ENCODE measurements at regions not wholly inside any gene's neighbourhood (a gene's known extent, or its start where the extent isn't known, plus 50 kb on each side); places are given as distances from the start of the nearest gene placed in this dataset.
A peak's percentile ranks its signal among the peaks of the same experiment; 100 is the strongest.
"Not testable (repeated sequence)": the region's sequence is repeated elsewhere in the genome, so short reads cannot be mapped to it uniquely, and the experiment has no call there.

DNA sequence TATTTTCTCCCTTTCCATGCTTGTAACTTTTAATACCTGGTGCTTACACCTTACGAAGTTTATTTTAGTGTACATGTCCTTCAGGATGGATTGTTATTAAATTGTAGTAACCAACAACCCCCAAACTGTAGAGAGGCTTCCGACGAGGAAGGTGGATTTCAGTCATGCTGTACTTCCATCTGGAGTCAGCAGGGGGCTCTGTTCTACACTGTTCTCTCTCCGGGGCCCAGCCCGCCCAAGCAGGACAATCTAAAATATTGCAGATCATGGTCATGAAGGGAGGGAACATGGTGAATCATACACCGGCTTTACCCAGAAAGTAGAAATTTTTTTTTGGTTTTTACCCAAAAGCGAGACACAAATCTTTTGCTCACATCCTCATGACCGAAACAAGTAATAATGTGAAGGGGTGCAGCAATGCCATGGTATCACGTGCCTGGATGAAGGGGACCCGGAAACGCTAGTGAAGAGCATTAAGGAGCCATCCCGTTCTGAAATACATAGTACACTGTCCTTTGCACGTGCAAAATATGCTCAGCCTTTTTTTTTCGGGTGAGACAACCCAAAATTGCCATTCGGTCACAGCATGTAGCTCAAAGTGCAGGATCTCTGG lies 884.8 kb downstream of the EPHA4 start:
- peak; percentile 24 to 29 for DNase-seq (ENCODE audit: low read depth in 2 of 2)

DNA sequence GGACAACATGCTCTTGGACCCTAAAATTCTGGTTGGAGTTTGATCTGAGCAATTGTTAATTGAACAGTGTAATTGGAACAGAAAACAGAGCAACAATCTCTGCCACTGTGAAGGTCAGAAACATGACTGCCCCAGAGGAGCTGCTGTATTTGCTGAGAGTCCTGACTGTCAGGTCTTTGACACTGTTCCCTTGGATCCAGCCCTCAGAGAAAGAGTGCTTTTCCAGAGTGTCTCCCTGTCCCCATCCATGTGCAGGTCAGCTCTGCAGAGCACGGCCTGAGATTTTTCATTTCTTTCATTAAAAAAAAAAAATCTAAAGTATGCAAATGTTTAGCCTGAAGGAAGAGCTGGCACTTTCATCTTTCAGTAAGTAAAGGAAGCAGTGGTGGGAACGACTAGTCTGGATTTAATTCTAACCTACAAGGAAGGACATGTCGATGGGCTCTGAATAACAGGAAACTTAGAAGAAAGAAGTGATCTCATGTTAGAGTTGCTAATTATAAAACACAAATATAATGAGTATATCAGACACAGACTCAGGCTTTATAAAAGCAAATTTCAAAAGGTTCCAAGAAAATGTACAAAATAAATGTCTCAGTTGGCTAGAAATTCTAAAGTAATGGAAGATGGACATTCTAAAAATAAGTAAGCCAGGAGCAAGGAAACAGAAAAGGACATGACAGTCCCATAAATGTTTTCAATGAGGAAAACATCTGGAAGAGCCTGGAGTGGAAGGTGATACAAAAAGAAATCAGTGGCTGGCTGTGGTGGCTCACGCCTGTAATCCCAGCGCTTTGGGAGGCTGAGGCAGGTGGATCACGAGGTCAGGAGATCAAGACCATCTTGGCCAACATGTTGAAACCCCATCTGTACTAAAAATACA lies 876.5 kb downstream of the EPHA4 start:
- no peak for DNase-seq (ENCODE audit: low read depth in 2 of 2)

GRCh38 chr2:220696280-220696669 lies 875.8 kb downstream of the EPHA4 start:
- DNase-seq (ENCODE audit: low read depth in 2 of 2), result no peak

GRCh38 chr2:220697011-220697410 lies 875.1 kb downstream of the EPHA4 start:
- DNase-seq (ENCODE audit: low read depth in 2 of 2), result no peak

GRCh38 chr2:220701115-220701514 lies 871.0 kb downstream of the EPHA4 start:
- no peak for DNase-seq (ENCODE audit: low read depth in 2 of 2)

GRCh38 chr2:220703279-220703678 lies 868.8 kb downstream of the EPHA4 start:
- no peak for DNase-seq (ENCODE audit: low read depth in 2 of 2)

- DNase-seq (ENCODE audit: low read depth in 2 of 2), result no peak
Observed at GRCh38 chr2:220704081-220704480, 868.0 kb downstream of the EPHA4 start.

- no peak for DNase-seq (ENCODE audit: low read depth in 2 of 2)
Observed at GRCh38 chr2:220704810-220705209, 867.3 kb downstream of the EPHA4 start.

GRCh38 chr2:220705678-220706077 lies 866.4 kb downstream of the EPHA4 start:
- no peak for DNase-seq (ENCODE audit: low read depth in 2 of 2)

DNA sequence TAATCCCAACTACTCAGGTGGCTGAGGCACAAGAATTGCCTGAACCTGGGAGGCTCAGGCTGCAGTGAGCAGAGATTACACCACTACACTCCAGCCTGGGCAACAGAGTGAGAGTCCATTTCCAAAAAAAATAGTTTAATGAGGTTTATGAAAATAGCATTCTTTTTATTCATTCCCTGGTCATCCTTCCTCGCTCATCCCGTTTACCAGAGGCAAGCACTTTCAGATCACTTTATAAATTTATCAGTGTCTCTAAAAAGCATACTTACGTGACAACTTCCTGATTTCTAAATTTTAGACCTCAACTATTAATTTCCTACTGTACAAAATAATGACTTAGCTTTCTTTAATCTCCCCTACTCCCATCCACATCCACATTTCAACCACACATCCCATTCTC lies 864.8 kb downstream of the EPHA4 start:
- DNase-seq (ENCODE audit: low read depth in 2 of 2), result no peak

DNA sequence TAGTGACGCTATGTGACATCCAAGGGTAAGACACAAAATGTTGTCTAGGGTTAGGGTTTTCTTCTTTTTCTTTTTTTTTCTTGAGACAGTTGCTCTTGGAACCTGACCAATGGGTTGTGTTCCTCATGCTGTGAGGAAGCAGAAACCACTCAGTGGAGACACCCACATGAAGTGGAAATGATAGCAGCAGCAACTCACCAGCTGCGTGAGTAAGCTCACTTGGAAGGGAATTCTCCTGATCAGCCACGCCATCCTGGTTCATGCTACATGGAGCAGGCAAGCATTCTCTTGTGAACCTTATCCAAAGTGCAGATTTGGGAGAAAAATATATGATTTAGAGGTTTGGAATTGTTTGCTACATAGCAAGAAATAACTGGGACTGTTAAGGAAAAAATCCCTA lies 863.7 kb downstream of the EPHA4 start:
- no peak for DNase-seq (ENCODE audit: low read depth in 2 of 2)

- no peak for DNase-seq (ENCODE audit: low read depth in 2 of 2)
Observed at GRCh38 chr2:220717283-220717682, 854.8 kb downstream of the EPHA4 start.

- DNase-seq (ENCODE audit: low read depth in 2 of 2), result no peak
Observed at GRCh38 chr2:220736778-220737177, 835.3 kb downstream of the EPHA4 start.

DNA sequence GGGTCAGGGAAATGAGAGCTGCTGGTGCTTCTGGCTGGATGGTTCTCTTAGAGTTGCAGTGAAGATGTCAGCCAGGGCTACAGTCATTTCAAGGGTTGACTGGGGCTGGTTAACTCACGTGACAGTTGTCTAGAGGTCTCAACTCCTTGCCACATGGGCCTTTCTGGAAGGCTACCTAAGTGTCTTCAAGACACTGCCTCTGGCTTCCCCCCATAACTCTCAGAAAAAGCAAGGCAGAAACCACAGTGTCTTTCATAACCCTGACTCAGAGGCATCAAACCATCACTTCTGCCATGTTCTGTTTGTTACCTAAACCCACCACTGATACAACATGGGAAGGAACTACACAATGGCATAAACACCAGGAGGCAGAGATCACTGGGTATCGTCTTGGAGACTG lies 828.9 kb downstream of the EPHA4 start:
- DNase-seq (ENCODE audit: low read depth in 2 of 2), result no peak

- DNase-seq (ENCODE audit: low read depth in 2 of 2), result no peak
Observed at GRCh38 chr2:220744861-220745260, 827.2 kb downstream of the EPHA4 start.

- DNase-seq (ENCODE audit: low read depth in 2 of 2), result no peak
Observed at GRCh38 chr2:220745682-220746081, 826.4 kb downstream of the EPHA4 start.

DNA sequence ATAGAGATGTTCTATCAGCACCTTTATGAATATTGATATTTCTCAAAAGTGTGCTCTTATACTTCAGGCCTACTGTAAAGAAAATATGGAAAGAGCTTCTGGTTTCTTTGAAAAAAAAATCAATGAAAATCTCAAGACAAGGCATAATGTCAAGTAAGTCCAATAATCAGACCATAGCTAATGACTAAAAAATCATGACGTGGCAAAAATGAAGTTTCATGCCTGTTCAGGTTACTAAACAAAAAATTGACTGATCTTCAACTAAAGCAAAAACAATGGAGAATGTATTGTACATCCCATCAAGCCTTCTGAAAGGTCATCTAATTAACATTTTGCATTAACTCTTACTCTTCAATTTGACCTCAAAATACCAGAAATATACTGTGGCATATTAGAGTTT lies 824.4 kb downstream of the EPHA4 start:
- DNase-seq (ENCODE audit: low read depth in 2 of 2), result no peak

DNA sequence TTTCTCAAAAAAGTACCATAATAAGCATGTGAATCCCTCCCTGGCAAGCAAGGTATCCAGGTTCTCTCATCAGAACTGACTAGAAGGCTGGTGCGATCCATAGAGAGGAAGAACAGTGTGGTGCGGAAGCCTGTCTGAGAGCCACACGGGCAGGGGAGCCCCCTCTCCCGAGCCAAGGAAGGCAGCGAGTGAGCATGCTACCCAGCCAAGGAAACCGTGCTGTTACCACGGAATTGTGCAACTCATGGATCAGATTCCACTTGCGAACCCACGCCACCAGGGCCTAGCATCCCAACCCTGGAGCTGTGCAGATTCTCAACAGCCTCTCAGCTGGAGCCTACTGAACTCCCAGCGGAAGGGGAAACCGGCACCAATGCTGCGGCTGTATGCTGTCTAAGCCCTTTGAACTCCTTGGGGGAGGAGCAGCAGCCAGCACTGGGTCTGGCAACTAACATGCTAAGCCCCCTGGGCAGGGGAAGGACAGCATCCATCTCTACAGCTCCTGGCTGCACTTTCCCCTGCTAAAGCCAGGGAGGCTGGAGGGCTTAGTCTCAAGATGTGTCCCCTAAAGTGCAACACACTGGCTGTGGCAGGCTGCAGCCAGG lies 823.1 kb downstream of the EPHA4 start:
- no peak for DNase-seq (ENCODE audit: low read depth in 2 of 2)

DNA sequence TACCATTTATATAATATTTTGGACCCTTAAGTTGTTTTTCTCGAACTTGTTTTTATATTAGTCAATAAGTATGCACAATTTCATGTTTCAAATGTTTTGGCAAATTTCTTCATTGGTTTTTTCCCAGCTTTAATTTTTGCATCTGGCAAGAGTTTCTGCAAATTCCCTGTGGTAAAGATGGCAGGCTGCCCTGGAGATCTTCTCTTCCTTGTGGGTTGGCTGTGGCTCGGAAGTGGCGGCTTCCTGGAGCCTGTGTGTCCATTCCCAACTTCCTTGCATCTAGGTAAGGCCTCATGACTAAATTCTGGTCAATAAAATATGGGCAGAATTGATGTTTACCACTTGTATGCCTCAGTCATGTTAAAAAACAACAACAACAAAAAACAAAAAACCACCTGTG lies 818.6 kb downstream of the EPHA4 start:
- DNase-seq (ENCODE audit: low read depth in 2 of 2), result no peak

- DNase-seq (ENCODE audit: low read depth in 2 of 2), result no peak
Observed at GRCh38 chr2:220756653-220757052, 815.5 kb downstream of the EPHA4 start.

- DNase-seq (ENCODE audit: low read depth in 2 of 2), result not testable (repeated sequence)
Observed at GRCh38 chr2:220758376-220758775, 813.7 kb downstream of the EPHA4 start.

- DNase-seq (ENCODE audit: low read depth in 2 of 2), result no peak
Observed at GRCh38 chr2:220764171-220764570, 807.9 kb downstream of the EPHA4 start.
